A673 (cell line): ENCODE measurements at regions not wholly inside any gene's neighbourhood (a gene's known extent, or its start where the extent isn't known, plus 50 kb on each side); places are given as distances from the start of the nearest gene placed in this dataset.

ENCODE experiments used
- EZH2 ChIP-seq: fragments of 200-600 bp; sonication (generic); IDR thresholded peaks from 2 replicates; pipeline ENCODE4 v1.6.1; 2017; ENCODE audit warnings: borderline replicate concordance, low read depth, mild to moderate bottlenecking, mixed read lengths, antibody characterized with exemption, low read length; ENCODE audit not compliant: poor library complexity, severe bottlenecking
- TF ChIP-seq, protein P1 (sequence below): fragments of 300-800, 200-600 bp; sonication (generic); conservative IDR thresholded peaks from 2 replicates; pipeline ENCODE4 v1.5.1; 2017; ENCODE audit warnings: low read depth, mild to moderate bottlenecking, antibody characterized with exemption, low read length, moderate library complexity, mixed read lengths

DNA sequence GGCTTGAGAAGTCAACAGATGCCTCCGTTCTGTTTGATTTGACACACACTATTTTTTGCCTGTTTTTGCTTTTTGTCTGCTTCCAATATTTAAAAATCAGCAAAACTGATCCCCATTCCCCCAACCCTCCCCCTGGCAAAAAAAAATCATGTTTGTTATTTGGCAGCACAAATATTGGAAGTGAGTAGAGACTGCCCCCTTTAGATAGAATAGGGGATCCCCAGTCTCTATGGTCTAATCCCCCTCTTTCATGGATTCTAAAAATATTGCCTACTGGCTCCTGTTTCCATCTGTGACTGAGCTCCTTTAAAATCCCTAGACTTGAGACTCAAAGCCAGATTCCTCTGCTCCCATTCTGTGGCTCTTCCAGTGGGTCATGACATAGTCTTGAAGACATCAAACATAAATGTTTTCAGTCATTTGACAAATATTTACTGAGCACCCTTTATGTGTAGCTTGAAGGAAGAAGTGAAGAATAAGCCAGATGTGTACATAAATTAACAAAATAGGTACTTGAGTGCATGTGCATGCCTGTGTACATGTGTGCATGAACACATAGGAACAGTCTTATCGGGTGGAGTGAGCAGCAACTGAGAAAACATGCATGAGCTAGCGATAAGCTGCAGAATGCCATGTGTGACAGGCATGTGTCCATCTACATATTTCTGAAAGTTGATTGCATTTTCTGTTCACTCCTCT lies 101.2 kb downstream of the SALL1 start:
- TF ChIP-seq, protein P1, sequence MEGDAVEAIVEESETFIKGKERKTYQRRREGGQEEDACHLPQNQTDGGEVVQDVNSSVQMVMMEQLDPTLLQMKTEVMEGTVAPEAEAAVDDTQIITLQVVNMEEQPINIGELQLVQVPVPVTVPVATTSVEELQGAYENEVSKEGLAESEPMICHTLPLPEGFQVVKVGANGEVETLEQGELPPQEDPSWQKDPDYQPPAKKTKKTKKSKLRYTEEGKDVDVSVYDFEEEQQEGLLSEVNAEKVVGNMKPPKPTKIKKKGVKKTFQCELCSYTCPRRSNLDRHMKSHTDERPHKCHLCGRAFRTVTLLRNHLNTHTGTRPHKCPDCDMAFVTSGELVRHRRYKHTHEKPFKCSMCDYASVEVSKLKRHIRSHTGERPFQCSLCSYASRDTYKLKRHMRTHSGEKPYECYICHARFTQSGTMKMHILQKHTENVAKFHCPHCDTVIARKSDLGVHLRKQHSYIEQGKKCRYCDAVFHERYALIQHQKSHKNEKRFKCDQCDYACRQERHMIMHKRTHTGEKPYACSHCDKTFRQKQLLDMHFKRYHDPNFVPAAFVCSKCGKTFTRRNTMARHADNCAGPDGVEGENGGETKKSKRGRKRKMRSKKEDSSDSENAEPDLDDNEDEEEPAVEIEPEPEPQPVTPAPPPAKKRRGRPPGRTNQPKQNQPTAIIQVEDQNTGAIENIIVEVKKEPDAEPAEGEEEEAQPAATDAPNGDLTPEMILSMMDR = 0 out of 2 replicates have a peak, but pooled peaks have one; percentile 22
- TF ChIP-seq EZH2 = no peak
